Upper lobe of left lung (tissue), 6 donors: ENCODE measurements at regions not wholly inside any gene's neighbourhood (a gene's known extent, or its start where the extent isn't known, plus 50 kb on each side); places are given as distances from the start of the nearest gene placed in this dataset.

Experiments
- ATAC-seq, 2 donors: fragments of 200-7000 bp; cut with Tn5 transposase; one replicate each; pipeline ENCODE4 v1.9.1; 2022; ENCODE audit warnings: mild to moderate bottlenecking in 2 of 2, moderate library complexity in 2 of 2; ENCODE audit not compliant: low FRiP score in 2 of 2
- DNase-seq, 2 donors: peaks; one replicate each; pipeline ENCODE4 v3.0.0-alpha.2; 2019 to 2020
- H3K27ac ChIP-seq, 4 donors: fragments of 200-600 bp; sonication (generic); one replicate each; pipeline ENCODE4 v1.5.1; 2016 to 2019
- H3K27me3 ChIP-seq, 4 donors: fragments of 200-600 bp; sonication (generic); one replicate each; pipeline ENCODE4 v1.5.1; 2017 to 2019
- H3K36me3 ChIP-seq, 4 donors: fragments of 200-600 bp; sonication (generic); one replicate each; pipeline ENCODE4 v1.5.1; 2016 to 2019
- H3K4me1 ChIP-seq, 4 donors: fragments of 200-600 bp; sonication (generic); one replicate each; pipeline ENCODE4 v1.5.1; 2018 to 2019
- H3K4me3 ChIP-seq, 4 donors: fragments of 200-600 bp; sonication (generic); one replicate each; pipeline ENCODE4 v1.5.1; 2017 to 2019; ENCODE audit warnings: mild to moderate bottlenecking in 2 of 4, moderate library complexity in 1 of 4
- H3K9me3 ChIP-seq, 4 donors: fragments of 200-600 bp; sonication (generic); one replicate each; pipeline ENCODE4 v1.5.1; 2018 to 2019
- EP300 ChIP-seq, 4 donors: sonication (generic); formaldehyde crosslinking; IDR thresholded peaks; one replicate each; pipeline ENCODE4 v1.5.1; 2017; ENCODE audit warnings: antibody characterized with exemption in 4 of 4, control low read depth in 2 of 4
- POLR2A ChIP-seq, 4 donors: fragments of 450-650 bp; IDR thresholded peaks; one replicate each; pipeline ENCODE4 v1.5.1; 2016 to 2017; ENCODE audit warnings: antibody characterized with exemption in 4 of 4, mild to moderate bottlenecking in 2 of 4
- POLR2AphosphoS5 ChIP-seq, 2 donors: sonication (generic); formaldehyde crosslinking; IDR thresholded peaks; one replicate each; pipeline ENCODE4 v1.5.1; 2017; ENCODE audit warnings: antibody characterized with exemption in 2 of 2
- WGBS, 2 donors: methylation state at CpG; one replicate each; pipeline ENCODE4 v1.1.5; 2017 to 2018; 5-methylcytosine and 5-hydroxymethylcytosine counted together
- small RNA-seq, 4 donors: library from RNA; depleted of rRNA; stranded (forward); fragments of <200 nt; gene quantifications; one replicate each; pipeline ENCODE3, GENCODE V24; 2016
- TF ChIP-seq, protein P1 (sequence below), 6 experiments: fragments of 450-650 bp in 4 of 6; fragments of 200-600 bp in 2 of 6; sonication (generic) in 2 of 6; IDR thresholded peaks; one replicate each; pipeline ENCODE4 v1.5.1; 2016 to 2019; ENCODE audit warnings: antibody characterized with exemption in 6 of 6
- donor health status: DM: no; HTN: no; CAD: no; lungs with moderate emphysema.
- donor health status: DM: no; HTN: yes; CAD: no; lungs with severe emphysema.

DNA sequence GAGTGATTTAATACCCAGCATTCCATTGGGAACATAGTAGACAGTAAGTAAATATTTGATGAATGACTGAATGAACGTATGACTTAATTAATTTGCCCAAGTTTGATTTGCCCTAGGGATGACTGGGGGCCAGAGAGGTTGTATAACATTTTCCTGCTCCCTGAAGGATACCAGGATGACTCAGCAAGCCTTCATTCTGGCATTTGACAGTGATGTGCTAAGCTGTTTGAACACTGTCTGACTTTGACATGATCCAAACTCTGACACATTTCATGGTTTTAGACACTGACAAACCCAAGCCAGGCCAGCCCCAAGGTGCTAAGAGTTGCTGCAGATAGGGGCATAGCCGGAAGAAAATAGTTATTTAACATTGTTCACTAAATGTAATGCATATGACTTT is 53.4 kb upstream of the KLF12 start:
- TF ChIP-seq POLR2AphosphoS5 (IDR thresholded peaks at IDR 0.05) (no peak), POLR2A (IDR thresholded peaks at IDR 0.05) (no peak), EP300 (IDR thresholded peaks at IDR 0.05) (no peak)
- TF ChIP-seq, protein P1, sequence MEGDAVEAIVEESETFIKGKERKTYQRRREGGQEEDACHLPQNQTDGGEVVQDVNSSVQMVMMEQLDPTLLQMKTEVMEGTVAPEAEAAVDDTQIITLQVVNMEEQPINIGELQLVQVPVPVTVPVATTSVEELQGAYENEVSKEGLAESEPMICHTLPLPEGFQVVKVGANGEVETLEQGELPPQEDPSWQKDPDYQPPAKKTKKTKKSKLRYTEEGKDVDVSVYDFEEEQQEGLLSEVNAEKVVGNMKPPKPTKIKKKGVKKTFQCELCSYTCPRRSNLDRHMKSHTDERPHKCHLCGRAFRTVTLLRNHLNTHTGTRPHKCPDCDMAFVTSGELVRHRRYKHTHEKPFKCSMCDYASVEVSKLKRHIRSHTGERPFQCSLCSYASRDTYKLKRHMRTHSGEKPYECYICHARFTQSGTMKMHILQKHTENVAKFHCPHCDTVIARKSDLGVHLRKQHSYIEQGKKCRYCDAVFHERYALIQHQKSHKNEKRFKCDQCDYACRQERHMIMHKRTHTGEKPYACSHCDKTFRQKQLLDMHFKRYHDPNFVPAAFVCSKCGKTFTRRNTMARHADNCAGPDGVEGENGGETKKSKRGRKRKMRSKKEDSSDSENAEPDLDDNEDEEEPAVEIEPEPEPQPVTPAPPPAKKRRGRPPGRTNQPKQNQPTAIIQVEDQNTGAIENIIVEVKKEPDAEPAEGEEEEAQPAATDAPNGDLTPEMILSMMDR (IDR thresholded peaks at IDR 0.05), result no peak
- Histone ChIP-seq H3K9me3 (no peaks in the 10 kb centered on the region), H3K4me1 (no peaks in the 10 kb centered on the region), H3K4me3 (no peak overlapping the region), H3K27ac (no peak overlapping the region), H3K27me3 (no peaks in the 10 kb centered on the region), H3K36me3 (no peaks in the 10 kb centered on the region)
- ATAC-seq (no peak), DNase-seq (no peak)
- 45 to 67% methylated on average over 2 of the region's 2 CpGs for WGBS, 2 donors

DNA sequence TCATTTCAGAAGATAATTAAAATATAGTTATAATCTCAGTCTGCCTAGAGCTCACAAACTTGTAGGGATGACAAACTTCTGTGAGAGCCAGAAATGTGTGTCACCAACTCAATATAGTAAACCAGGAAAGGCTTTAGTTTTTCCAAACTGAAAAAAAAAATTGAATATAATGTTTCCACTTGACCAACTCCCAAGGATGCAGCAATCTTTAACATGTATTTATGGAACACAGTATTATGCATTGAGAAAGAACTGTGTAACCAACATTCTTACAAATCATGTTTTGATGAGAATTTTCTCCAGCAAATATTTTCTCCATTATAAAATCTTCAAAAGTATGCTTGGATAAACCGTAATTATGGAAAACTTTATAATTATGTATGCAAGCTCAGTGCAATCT is 50.1 kb upstream of the KLF12 start:
- TF ChIP-seq POLR2A (IDR thresholded peaks at IDR 0.05) (no peak), EP300 (IDR thresholded peaks at IDR 0.05) (no peak), POLR2AphosphoS5 (IDR thresholded peaks at IDR 0.05) (no peak)
- TF ChIP-seq, protein P1 (IDR thresholded peaks at IDR 0.05), result no peak
- no peaks in the 10 kb centered on the region for H3K4me1 ChIP-seq
- DNase-seq, result no peak
- H3K4me3 ChIP-seq, result no peak overlapping the region
- H3K27me3 ChIP-seq, result no peaks in the 10 kb centered on the region
- H3K27ac ChIP-seq, result no peak overlapping the region
- ATAC-seq, result no peak
- WGBS, 2 donors, result 85 to 94% methylated on average over 1 of the region's 1 CpG
- H3K36me3 ChIP-seq, result no peaks in the 10 kb centered on the region
- H3K9me3 ChIP-seq, result no peaks in the 10 kb centered on the region

Small RNA genes lying in the stretch of these regions (small RNA-seq; reads per million reads assigned to genes)
- gene RNU6-38P (0 reads per million in 4 donors), gene RNY1P5 (0 reads per million in 4 donors)
